ENCODE measurements at regions not wholly inside any gene's neighbourhood (a gene's known extent, or its start where the extent isn't known, plus 50 kb on each side); places are given as distances from the start of the nearest gene placed in this dataset.

DNA sequence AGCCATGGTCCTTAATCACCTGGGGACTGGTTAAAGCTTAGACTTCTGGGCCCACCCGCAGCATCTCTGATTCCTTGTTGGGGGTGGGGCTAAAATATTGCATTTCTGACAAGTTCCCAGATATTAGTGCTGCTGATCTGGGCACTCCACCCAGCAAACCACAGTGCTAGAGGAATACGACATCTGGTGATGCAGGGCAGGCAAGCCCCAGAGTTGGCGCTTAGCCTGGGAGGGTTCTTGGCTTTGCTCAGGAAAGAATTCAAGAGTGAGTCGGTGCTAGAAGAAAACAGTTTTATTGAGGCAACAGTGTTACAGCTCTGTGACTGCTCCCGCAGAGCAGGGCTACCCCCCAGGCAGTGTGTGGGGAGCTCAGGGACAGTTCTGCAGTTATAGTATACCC lies 210.7 kb downstream of the TFAP2C start:
- 78 to 89% (median 82%) methylated on average over 5 of the region's 5 CpGs for WGBS, 5 donors
- TF ChIP-seq POLR2A (IDR thresholded peaks at IDR 0.05) (no peak), POLR2AphosphoS5 (IDR thresholded peaks at IDR 0.05) (no peak)
- intact Hi-C loops (cut with DNase I; ENCODE audit: low total_unique reads) = no loop called here
- DNase-seq = no peak
- H3K4me1 ChIP-seq = no peaks in the 10 kb centered on the region
- no peak overlapping the region for H3K4me3 ChIP-seq
- no peaks in the 10 kb centered on the region for H3K9me3 ChIP-seq
- no peaks in the 10 kb centered on the region for H3K36me3 ChIP-seq
- H3K27me3 ChIP-seq (replicated peaks in 1 of 7) = peaks cover 0 to 10% (median 0%) of the 10 kb centered on the region in 7 donors
- no peak overlapping the region for H3K27ac ChIP-seq

DNA sequence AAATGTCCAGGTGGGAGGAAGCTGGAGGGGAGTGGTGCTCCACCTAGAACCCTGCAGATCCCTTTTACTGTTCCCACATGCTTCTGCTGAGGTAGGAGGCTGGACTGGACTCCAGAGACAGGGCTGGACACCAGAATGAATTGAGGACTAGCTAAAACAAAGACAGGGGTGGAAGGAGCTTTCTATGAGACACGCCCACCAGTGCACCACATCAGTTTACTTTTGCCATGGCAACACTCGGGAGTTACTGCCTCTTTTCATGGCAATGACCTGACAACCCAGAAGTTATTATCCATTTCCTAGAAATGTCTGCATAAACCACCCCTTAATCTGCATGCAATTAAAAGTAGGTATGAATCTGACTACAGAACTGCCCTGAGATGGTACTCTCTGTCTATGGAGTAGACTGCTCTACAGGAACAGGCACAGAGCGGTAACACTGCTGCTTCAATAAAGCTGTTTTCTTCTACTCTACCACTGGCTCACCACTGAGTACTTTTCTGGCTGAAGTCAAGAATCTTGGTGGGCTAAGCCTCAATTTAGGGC lies 211.7 kb downstream of the TFAP2C start:
- WGBS, 5 donors = 51 to 68% (median 56%) methylated on average over 3 of the region's 3 CpGs
- Histone ChIP-seq H3K27me3 (replicated peaks in 1 of 7) (peaks cover 0 to 15% (median 0%) of the 10 kb centered on the region in 7 donors), H3K4me1 (no peaks in the 10 kb centered on the region), H3K9me3 (no peaks in the 10 kb centered on the region), H3K4me3 (no peak overlapping the region), H3K27ac (no peak overlapping the region), H3K36me3 (no peaks in the 10 kb centered on the region)
- DNase-seq = no peak
- TF ChIP-seq POLR2A (IDR thresholded peaks at IDR 0.05) (no peak), CTCF (IDR thresholded peaks at IDR 0.05 in 8 of 11, conservative IDR thresholded peaks at IDR 0.05 in 3 of 11) (no peak), POLR2AphosphoS5 (IDR thresholded peaks at IDR 0.05) (no peak)
- intact Hi-C loops (cut with DNase I; ENCODE audit: low total_unique reads) = no loop called here

DNA sequence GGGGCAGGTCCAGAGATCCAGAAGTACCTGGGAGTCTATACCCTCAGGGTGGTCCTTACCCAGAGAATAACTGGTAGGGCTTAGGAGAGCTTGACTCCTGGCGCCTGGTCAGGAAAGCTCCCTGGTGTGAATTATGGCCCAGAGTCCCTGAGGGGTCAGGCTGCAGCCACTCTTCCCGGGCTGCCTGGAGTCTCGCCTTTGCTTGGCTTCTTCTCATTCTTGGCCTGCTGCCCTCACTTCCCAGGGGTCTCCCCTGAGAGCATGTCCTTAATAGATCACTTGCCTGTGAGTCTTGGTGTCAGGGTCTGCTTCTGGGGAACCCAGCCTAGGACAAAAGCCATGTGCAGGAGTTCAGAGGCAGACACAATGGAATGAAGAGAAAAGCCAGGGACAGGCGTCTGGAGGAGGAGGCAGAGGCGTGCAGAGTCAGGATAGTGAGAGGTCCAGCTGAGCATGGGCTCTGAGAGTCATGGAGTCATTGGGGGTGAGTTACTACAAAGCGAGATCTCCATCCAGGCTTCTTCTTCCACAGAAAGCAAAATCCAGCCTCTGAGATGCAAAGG lies 212.3 kb downstream of the TFAP2C start:
- no peak overlapping the region for H3K27ac ChIP-seq
- H3K36me3 ChIP-seq = no peaks in the 10 kb centered on the region
- WGBS, 5 donors = 40 to 64% (median 51%) methylated on average over 6 of the region's 6 CpGs
- intact Hi-C loops (cut with DNase I; ENCODE audit: low total_unique reads) = no loop called here
- H3K9me3 ChIP-seq = no peaks in the 10 kb centered on the region
- peaks cover 0 to 11% (median 0%) of the 10 kb centered on the region in 7 donors for H3K27me3 ChIP-seq (replicated peaks in 1 of 7)
- no peak overlapping the region for H3K4me3 ChIP-seq
- H3K4me1 ChIP-seq = no peaks in the 10 kb centered on the region
- DNase-seq = no peak
- TF ChIP-seq CTCF (IDR thresholded peaks at IDR 0.05 in 8 of 11, conservative IDR thresholded peaks at IDR 0.05 in 3 of 11) (no peak), POLR2A (IDR thresholded peaks at IDR 0.05) (no peak), POLR2AphosphoS5 (IDR thresholded peaks at IDR 0.05) (no peak)

DNA sequence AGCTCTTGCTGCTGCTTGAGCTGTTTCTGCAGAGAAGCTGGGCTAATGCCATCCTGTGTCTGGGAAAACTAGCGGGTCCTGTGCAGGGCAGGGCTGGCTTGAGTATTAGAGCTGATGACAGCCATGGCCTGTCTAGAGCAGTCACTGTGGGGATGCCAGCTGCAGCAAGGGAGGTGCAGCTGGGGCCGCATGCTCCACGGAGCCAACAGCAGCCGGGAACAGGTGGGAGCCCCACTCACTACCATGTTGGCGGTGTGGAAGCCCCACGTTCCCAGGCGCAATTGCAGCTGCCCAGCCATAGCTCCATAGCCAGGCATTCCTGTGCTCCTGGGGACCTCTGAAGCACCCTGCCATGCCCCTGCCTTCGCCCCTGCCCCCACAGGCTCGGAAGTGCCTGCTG lies 212.9 kb downstream of the TFAP2C start:
- H3K9me3 ChIP-seq = no peaks in the 10 kb centered on the region
- DNase-seq = no peak
- TF ChIP-seq POLR2AphosphoS5 (IDR thresholded peaks at IDR 0.05) (no peak), POLR2A (IDR thresholded peaks at IDR 0.05) (no peak), CTCF (IDR thresholded peaks at IDR 0.05 in 8 of 11, conservative IDR thresholded peaks at IDR 0.05 in 3 of 11) (no peak)
- no peaks in the 10 kb centered on the region for H3K4me1 ChIP-seq
- WGBS, 5 donors = 84 to 95% (median 90%) methylated on average over 7 to 9 of the region's 9 CpGs
- no peaks in the 10 kb centered on the region for H3K36me3 ChIP-seq
- intact Hi-C loops (cut with DNase I; ENCODE audit: low total_unique reads) = no loop called here
- H3K27me3 ChIP-seq (replicated peaks in 1 of 7) = peaks cover 0 to 8% (median 0%) of the 10 kb centered on the region in 7 donors
- no peak overlapping the region for H3K27ac ChIP-seq
- no peak overlapping the region for H3K4me3 ChIP-seq
